ENCODE measurements at regions not wholly inside any gene's neighbourhood (a gene's known extent, or its start where the extent isn't known, plus 50 kb on each side); places are given as distances from the start of the nearest gene placed in this dataset.

- Histone ChIP-seq H3K9me3 (no peaks in the 10 kb centered on the region), H3K9ac (ENCODE audit: low read depth in 2 of 2, low read length in 2 of 2) (no peak overlapping the region), H3K27ac (no peak overlapping the region), H3K4me3 (no peak overlapping the region), H3K4me1 (no peaks in the 10 kb centered on the region), H3K36me3 (no peaks in the 10 kb centered on the region), H3K27me3 (no peaks in the 10 kb centered on the region)
- intact Hi-C loops (cut with DNase I) = loop anchor here (10.0 kb wide), 1 partner anchor 136 kb away; no protein-coding TSS in a partner anchor
- DNase-seq = no peak
- TF ChIP-seq CTCF (IDR thresholded peaks at IDR 0.05) = no peak
Measured at GRCh38 chr10:71060476-71061426, 151.6 kb upstream of the UNC5B start.

GRCh38 chr10:71061472-71061871 lies 150.9 kb upstream of the UNC5B start:
- intact Hi-C loops (cut with DNase I) = loop anchor here (10.0 kb wide), 1 partner anchor 137 kb away; no protein-coding TSS in a partner anchor
- H3K9me3 ChIP-seq = no peaks in the 10 kb centered on the region
- TF ChIP-seq CTCF (IDR thresholded peaks at IDR 0.05) = no peak
- H3K36me3 ChIP-seq = no peaks in the 10 kb centered on the region
- H3K4me3 ChIP-seq = no peak overlapping the region
- no peaks in the 10 kb centered on the region for H3K4me1 ChIP-seq
- no peak overlapping the region for H3K9ac ChIP-seq (ENCODE audit: low read depth in 2 of 2, low read length in 2 of 2)
- no peak overlapping the region for H3K27ac ChIP-seq
- H3K27me3 ChIP-seq = no peaks in the 10 kb centered on the region
- no peak for DNase-seq

DNA sequence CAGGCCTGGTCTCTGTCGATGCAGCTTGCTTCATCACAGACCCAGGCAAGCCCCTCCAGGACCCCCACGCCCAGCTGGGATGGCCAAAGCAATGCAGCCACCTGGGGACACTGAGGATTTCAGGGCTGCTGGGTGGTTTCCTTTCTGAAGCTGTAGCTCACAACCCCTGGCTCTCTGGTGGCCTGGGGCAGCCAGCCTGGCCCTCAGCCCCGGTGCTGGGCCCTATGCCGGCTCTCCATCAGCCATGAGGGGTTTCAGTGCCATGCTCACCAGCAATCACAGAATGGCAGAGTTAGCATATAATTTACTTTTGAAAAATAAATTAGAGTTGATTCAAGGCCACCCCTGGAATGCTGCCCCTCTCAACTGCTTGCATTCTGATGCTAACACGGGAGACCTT lies 150.2 kb upstream of the UNC5B start:
- intact Hi-C loops (cut with DNase I) = loop anchor here (10.0 kb wide), 1 partner anchor 137 kb away; no protein-coding TSS in a partner anchor
- Histone ChIP-seq H3K4me1 (no peaks in the 10 kb centered on the region), H3K9ac (ENCODE audit: low read depth in 2 of 2, low read length in 2 of 2) (no peak overlapping the region), H3K4me3 (no peak overlapping the region), H3K36me3 (no peaks in the 10 kb centered on the region), H3K27me3 (no peaks in the 10 kb centered on the region), H3K27ac (no peak overlapping the region), H3K9me3 (no peaks in the 10 kb centered on the region)
- no peak for DNase-seq
- TF ChIP-seq CTCF (IDR thresholded peaks at IDR 0.05) = no peak

GRCh38 chr10:71063401-71063800 lies 149.0 kb upstream of the UNC5B start:
- Histone ChIP-seq H3K36me3 (no peaks in the 10 kb centered on the region), H3K4me3 (no peak overlapping the region), H3K4me1 (no peaks in the 10 kb centered on the region), H3K9me3 (no peaks in the 10 kb centered on the region), H3K9ac (ENCODE audit: low read depth in 2 of 2, low read length in 2 of 2) (no peak overlapping the region), H3K27ac (no peak overlapping the region), H3K27me3 (no peaks in the 10 kb centered on the region)
- no peak for TF ChIP-seq CTCF (IDR thresholded peaks at IDR 0.05)
- intact Hi-C loops (cut with DNase I) = loop anchor here (10.0 kb wide), 1 partner anchor 139 kb away; no protein-coding TSS in a partner anchor
- DNase-seq = no peak

DNA sequence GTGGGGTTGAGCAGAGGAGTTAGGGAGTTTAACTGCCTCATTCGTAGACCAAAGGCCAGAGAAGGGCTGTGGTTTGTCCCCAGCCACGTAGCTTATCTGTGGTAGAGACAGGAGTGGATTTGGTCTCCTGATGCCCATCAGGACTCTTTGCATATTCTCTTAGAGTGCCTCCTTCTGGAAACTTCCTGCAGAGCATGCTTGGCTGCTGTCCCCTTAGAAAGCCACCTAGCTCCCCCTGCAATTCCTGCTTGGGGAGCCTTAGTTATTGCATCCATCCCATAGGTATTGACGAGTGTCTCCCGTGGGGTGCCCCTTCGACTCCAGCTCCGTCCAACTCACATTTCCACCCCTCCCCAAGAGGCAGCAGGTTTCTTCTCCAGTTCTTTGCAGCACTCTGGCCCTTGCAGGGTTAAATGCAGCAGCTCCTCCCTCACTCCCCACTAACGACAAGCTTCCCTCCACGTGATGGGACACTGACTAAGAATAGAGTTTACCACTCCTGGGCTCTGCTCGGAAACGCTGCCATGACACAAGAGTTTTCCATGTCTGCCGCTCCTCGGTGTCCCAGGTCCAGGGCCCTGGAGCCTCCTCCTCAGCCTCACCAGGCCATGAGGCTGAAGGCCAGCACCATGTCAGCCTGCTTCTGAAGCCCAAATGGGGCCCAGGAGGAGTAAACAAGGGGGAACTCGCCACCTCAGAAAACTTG lies 147.8 kb upstream of the UNC5B start:
- Histone ChIP-seq H3K4me3 (no peak overlapping the region), H3K4me1 (no peaks in the 10 kb centered on the region), H3K9ac (ENCODE audit: low read depth in 2 of 2, low read length in 2 of 2) (no peak overlapping the region), H3K27ac (no peak overlapping the region), H3K36me3 (no peaks in the 10 kb centered on the region), H3K27me3 (no peaks in the 10 kb centered on the region), H3K9me3 (no peaks in the 10 kb centered on the region)
- no peak for TF ChIP-seq CTCF (IDR thresholded peaks at IDR 0.05)
- intact Hi-C loops (cut with DNase I) = loop anchor here (10.0 kb wide), 1 partner anchor 140 kb away; no protein-coding TSS in a partner anchor
- DNase-seq = no peak

Measured in colonic mucosa (tissue), 4 donors.